NCI-H1694 treated with DMSO at 0.1 percent for 48 hours (cell line): ENCODE measurements at regions not wholly inside any gene's neighbourhood (a gene's known extent, or its start where the extent isn't known, plus 50 kb on each side); places are given as distances from the start of the nearest gene placed in this dataset.
A peak's percentile ranks its signal among the peaks of the same experiment; 100 is the strongest.

Experiments used
- DNase-seq: peaks from one replicate; lab custom pipeline; 2025; lab: John Stamatoyannopoulos, UW

DNA sequence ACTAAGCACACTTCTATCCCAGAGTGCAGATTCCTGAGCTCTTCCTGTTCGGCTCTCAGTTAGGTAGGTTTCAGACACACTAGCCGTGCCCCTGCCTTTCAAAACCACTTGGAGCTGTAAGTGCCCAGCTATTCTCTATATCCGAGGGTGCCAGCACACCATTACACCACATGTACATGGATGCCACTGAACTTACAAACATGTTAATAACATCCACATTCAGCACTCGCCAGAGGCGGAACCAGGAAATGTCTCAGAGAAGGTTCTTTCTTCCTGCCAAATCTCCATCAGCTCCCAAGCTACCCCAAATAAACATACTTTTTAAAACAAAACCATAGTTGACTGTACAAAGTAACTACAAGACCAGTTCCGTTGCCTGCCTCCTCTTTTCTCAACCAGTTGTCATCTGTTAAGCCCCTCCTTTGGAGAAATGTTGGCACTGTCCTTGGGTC is 78.4 kb upstream of the CTTNBP2NL start:
- no peak for DNase-seq

- no peak for DNase-seq
Measured at GRCh38 chr1:112318263-112318662, 77.8 kb upstream of the CTTNBP2NL start.

DNA sequence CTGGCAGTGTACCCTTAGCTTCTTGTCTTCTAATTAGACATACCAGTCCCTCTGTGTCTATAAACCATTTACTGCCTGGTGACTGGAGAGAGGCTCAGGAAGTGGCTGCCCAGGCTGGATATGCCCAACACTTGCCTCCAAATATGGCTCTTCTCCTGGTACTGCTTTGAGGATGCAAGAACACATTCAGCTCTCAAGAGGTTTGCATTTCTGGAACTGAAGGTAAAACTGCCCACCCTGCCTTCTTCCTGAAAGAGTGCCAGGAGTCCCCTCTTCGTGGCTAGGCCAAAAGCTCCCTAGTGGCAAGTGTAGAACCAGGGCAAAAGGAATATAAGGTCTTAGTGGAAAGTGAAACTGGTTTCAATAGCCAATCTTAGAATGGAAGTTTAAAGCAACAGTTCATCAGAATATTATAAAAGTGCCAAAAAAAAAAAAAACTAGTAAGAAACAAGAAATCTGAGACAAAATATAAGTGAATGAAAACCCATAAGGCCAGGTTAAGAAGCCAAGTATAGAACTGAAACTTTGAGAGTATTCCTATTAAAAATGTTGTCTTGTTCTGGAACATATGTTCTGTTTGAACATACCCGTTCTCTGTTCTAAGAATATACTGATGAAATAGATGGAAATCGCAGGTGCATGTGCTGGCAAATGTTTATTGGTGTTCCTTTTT is 77.2 kb upstream of the CTTNBP2NL start:
- no peak for DNase-seq

GRCh38 chr1:112319371-112320040 is 76.5 kb upstream of the CTTNBP2NL start:
- DNase-seq: no peak

DNA sequence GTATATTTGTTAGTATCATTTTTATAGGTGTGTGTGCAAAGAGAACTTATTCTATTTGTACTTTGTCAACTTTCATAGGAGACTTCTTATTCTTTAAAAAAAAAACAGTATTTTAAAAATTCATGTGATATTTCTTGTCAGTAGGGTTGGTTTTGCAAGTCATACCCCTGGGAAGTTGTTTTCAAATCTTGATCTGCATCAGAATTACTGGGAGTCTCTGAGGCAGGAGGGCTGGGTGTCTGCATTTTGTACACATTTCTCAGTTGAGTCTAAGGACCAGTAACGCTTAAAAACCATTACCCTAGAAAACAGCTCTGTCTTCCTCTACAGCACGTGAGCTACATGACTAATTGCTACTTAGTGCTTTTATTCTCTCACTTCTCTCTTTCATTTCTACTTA is 76.0 kb upstream of the CTTNBP2NL start:
- DNase-seq: no peak

- DNase-seq: no peak
Measured at GRCh38 chr1:112322018-112322417, 74.0 kb upstream of the CTTNBP2NL start.

GRCh38 chr1:112322983-112323678 is 72.9 kb upstream of the CTTNBP2NL start:
- no peak for DNase-seq

GRCh38 chr1:112325504-112325903 is 70.5 kb upstream of the CTTNBP2NL start:
- DNase-seq: no peak

DNA sequence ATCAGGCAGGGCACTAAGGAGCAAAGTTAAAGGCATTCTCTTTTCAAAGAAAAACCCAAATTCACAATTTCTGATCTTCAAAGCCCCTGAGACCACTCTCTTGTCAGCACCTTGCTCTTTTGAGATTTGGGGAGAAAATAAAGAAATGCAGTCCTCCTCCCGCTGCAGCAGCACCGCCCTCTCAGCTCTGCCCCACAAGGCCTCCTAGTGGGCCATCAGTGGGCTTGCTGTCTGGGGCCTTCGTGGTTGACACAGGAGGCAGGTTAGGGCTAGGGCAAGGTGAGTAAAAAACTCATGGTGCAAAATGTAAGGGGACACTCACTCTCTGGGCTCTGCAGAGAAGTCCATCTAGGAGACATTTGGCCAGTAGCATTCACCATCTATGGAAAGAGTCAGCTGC is 67.4 kb upstream of the CTTNBP2NL start:
- DNase-seq: no peak

GRCh38 chr1:112332176-112333150 is 63.6 kb upstream of the CTTNBP2NL start:
- no peak for DNase-seq

DNA sequence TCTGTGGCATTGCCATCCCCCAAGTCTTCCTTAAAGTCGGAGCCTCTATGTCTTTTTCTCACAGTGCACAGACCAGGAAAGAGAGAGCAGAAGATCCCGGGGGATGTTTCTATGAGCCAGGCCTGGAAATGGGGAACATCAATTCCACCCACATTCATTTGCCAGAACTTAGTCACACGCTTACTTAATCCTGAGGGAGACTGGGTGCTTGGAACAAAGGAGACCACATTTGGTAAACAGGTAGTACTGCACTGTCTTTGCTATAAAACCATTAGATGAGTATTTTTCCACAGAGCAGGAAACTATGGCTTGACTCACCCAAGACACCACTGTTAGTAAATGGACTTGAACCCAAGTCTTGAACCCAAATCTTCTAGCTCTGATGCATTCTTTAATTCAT is 60.7 kb upstream of the CTTNBP2NL start:
- no peak for DNase-seq

- no peak for DNase-seq
Measured at GRCh38 chr1:112337028-112337531, 58.9 kb upstream of the CTTNBP2NL start.

GRCh38 chr1:112341986-112342385 is 54.0 kb upstream of the CTTNBP2NL start:
- DNase-seq: no peak

- peak; percentile 85 for DNase-seq
Measured at GRCh38 chr1:112342558-112342957, 53.5 kb upstream of the CTTNBP2NL start.

DNA sequence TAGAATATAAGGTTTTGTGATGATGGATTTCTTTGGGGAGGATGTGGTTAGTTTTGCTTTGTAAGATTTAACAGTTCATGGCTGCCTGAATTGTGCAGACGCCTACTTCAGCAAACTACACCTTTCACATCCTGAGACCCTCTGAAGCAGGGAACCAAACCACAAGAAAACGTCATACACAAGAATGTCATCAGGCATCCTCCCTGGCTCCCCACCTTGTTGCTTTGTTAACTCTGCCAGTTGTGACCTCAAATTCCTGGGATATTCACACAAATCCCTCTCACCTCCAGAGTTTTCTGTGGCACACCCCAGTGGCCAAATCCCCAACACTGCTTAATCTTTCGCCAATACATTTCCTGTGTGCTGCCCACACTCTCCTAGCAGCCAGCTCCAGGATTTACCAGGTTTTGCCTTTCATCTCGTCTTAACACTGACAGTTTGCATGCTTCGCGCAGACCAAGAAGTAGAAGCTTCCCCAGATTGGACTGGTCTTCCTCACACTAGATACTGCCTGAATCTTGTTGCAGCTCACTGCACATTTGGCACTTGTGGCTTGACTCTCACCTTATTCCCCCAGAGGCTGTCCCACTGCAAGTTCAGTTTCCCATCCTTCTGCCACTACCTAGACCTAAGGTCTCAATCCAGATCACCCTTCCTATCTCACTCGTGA is 51.1 kb upstream of the CTTNBP2NL start:
- DNase-seq: no peak
